ENCODE measurements at regions not wholly inside any gene's neighbourhood (a gene's known extent, or its start where the extent isn't known, plus 50 kb on each side); places are given as distances from the start of the nearest gene placed in this dataset.
"Not testable (repeated sequence)": the region's sequence is repeated elsewhere in the genome, so short reads cannot be mapped to it uniquely, and the experiment has no call there.

DNA sequence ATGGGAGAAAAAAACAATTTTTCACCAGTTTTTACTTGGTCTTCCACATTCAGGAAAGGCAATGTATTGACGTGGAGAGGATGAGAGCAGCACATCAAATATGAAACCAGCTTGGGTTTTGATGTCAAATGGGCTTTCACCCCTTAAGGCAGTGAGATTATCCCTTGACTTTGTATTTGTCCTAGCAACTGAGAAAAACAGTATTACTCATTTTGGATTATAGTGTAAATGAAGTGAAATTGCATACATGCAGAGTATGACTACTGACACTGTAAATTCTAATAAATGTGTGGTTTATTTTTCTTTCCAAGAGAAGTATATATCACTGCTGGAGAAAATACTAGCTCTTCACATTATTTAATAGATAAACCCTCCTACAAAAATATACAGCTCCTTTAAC, 863.6 kb upstream of the IGFBP7 start:
- Histone ChIP-seq H3K4me2 (ENCODE audit: low read length) (no peak overlapping the region), H3K4me1 (ENCODE audit: insufficient read depth, low read length, severe bottlenecking) (no peaks in the 10 kb centered on the region), H3K9me3 (ENCODE audit: low read length) (no peaks in the 10 kb centered on the region), H3K9ac (ENCODE audit: low read length) (no peak overlapping the region), H3K27ac (ENCODE audit: low read depth, low read length, poor library complexity, severe bottlenecking) (no peak overlapping the region), H2AFZ (ENCODE audit: low read length) (no peak overlapping the region), H4K20me1 (ENCODE audit: insufficient read depth, low read length) (no peaks in the 10 kb centered on the region), H3F3A (ENCODE audit: insufficient read depth, low read length) (no peaks in the 10 kb centered on the region), H3K79me2 (ENCODE audit: insufficient read depth, low read length) (no peaks in the 10 kb centered on the region), H3K36me3 (ENCODE audit: insufficient read depth, low read length) (no peaks in the 10 kb centered on the region), H3K27me3 (ENCODE audit: insufficient read depth, low read length) (no peaks in the 10 kb centered on the region), H3K9me2 (ENCODE audit: low read depth, low read length) (no peaks in the 10 kb centered on the region), H3K4me3 (ENCODE audit: low read depth, low read length, poor library complexity, severe bottlenecking) (no peak overlapping the region)
- TF ChIP-seq EZH2 (IDR thresholded peaks at IDR 0.05; ENCODE audit: borderline replicate concordance, low read length): no peak
- TF ChIP-seq, protein P1, sequence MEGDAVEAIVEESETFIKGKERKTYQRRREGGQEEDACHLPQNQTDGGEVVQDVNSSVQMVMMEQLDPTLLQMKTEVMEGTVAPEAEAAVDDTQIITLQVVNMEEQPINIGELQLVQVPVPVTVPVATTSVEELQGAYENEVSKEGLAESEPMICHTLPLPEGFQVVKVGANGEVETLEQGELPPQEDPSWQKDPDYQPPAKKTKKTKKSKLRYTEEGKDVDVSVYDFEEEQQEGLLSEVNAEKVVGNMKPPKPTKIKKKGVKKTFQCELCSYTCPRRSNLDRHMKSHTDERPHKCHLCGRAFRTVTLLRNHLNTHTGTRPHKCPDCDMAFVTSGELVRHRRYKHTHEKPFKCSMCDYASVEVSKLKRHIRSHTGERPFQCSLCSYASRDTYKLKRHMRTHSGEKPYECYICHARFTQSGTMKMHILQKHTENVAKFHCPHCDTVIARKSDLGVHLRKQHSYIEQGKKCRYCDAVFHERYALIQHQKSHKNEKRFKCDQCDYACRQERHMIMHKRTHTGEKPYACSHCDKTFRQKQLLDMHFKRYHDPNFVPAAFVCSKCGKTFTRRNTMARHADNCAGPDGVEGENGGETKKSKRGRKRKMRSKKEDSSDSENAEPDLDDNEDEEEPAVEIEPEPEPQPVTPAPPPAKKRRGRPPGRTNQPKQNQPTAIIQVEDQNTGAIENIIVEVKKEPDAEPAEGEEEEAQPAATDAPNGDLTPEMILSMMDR (IDR thresholded peaks at IDR 0.05; ENCODE audit: low read length): no peak

DNA sequence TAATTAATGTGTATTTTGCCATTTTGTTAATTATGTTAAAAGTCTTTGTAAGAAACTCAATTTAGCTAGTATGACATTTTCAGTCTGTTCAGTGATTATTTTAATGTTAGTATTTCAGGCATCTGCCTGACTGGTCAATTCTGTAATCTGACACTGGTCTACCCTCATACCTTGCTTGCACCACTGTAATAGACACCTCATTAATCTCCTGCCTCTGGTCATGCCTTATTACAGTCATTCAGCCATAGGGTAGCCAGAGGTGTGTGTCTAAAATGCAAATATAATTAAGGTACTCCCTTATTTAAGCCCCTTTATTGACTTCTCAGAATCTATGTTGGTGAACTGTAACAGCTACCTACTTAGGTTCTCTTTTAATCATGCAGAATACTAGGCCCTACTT, 861.1 kb upstream of the IGFBP7 start:
- H2AFZ ChIP-seq (ENCODE audit: low read length): no peak overlapping the region
- H3K4me2 ChIP-seq (ENCODE audit: low read length): no peak overlapping the region
- H3K79me2 ChIP-seq (ENCODE audit: insufficient read depth, low read length): no peaks in the 10 kb centered on the region
- no peak overlapping the region for H3K27ac ChIP-seq (ENCODE audit: low read depth, low read length, poor library complexity, severe bottlenecking)
- TF ChIP-seq, protein P1 (IDR thresholded peaks at IDR 0.05; ENCODE audit: low read length): no peak
- no peak for TF ChIP-seq EZH2 (IDR thresholded peaks at IDR 0.05; ENCODE audit: borderline replicate concordance, low read length)
- no peaks in the 10 kb centered on the region for H3K36me3 ChIP-seq (ENCODE audit: insufficient read depth, low read length)
- H3K4me3 ChIP-seq (ENCODE audit: low read depth, low read length, poor library complexity, severe bottlenecking): no peak overlapping the region
- no peaks in the 10 kb centered on the region for H3K9me2 ChIP-seq (ENCODE audit: low read depth, low read length)
- no peaks in the 10 kb centered on the region for H3K9me3 ChIP-seq (ENCODE audit: low read length)
- H3F3A ChIP-seq (ENCODE audit: insufficient read depth, low read length): no peaks in the 10 kb centered on the region
- no peaks in the 10 kb centered on the region for H3K27me3 ChIP-seq (ENCODE audit: insufficient read depth, low read length)
- H4K20me1 ChIP-seq (ENCODE audit: insufficient read depth, low read length): no peaks in the 10 kb centered on the region
- H3K9ac ChIP-seq (ENCODE audit: low read length): no peak overlapping the region
- H3K4me1 ChIP-seq (ENCODE audit: insufficient read depth, low read length, severe bottlenecking): no peaks in the 10 kb centered on the region

DNA sequence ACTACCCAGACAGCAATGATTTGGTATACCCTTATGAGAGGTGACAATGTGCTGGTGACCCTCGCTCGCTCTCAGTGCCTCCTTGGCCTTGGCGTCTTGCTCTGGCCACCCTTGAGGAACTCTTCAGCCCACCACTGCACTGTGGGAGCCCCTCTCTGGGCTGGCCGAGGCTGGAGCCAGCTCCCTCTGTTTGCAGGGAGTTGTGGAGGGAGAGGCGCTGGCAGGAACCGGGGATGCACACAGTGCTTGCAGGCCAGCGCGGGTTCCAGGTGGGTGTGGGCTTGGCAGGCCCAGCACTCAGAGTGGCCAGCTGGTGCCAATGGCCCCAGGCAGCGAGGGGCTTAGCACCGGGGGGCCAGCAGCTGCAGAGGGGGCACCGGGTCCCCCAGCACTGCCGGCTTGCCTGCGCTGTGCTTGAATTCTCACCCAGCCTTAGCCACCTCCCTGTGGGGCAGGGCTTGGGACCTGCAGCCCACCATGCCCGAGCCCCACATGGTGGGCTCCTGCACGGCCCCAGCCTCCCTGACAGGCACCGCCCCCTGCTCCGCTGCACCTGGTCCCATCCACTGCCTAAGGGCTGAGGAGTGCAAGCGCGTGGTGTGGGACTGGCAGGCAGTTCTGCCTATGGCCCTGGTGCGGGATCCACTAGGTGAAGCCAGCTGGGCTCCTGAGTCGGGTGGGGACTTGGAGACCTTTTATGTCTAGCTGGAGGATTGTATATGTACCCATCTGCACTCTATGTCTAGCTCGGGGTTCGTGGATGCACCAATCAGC, 857.0 kb upstream of the IGFBP7 start:
- Histone ChIP-seq H3K79me2 (ENCODE audit: insufficient read depth, low read length) (no peaks in the 10 kb centered on the region), H3K9ac (ENCODE audit: low read length) (no peak overlapping the region), H3F3A (ENCODE audit: insufficient read depth, low read length) (no peaks in the 10 kb centered on the region), H3K27me3 (ENCODE audit: insufficient read depth, low read length) (no peaks in the 10 kb centered on the region), H4K20me1 (ENCODE audit: insufficient read depth, low read length) (no peaks in the 10 kb centered on the region), H3K4me2 (ENCODE audit: low read length) (no peak overlapping the region), H2AFZ (ENCODE audit: low read length) (no peak overlapping the region), H3K27ac (ENCODE audit: low read depth, low read length, poor library complexity, severe bottlenecking) (no peak overlapping the region), H3K4me3 (ENCODE audit: low read depth, low read length, poor library complexity, severe bottlenecking) (no peak overlapping the region), H3K9me2 (ENCODE audit: low read depth, low read length) (no peaks in the 10 kb centered on the region), H3K4me1 (ENCODE audit: insufficient read depth, low read length, severe bottlenecking) (no peaks in the 10 kb centered on the region), H3K9me3 (ENCODE audit: low read length) (no peaks in the 10 kb centered on the region), H3K36me3 (ENCODE audit: insufficient read depth, low read length) (no peaks in the 10 kb centered on the region)
- TF ChIP-seq, protein P1 (IDR thresholded peaks at IDR 0.05; ENCODE audit: low read length): no peak
- no peak for TF ChIP-seq EZH2 (IDR thresholded peaks at IDR 0.05; ENCODE audit: borderline replicate concordance, low read length)

DNA sequence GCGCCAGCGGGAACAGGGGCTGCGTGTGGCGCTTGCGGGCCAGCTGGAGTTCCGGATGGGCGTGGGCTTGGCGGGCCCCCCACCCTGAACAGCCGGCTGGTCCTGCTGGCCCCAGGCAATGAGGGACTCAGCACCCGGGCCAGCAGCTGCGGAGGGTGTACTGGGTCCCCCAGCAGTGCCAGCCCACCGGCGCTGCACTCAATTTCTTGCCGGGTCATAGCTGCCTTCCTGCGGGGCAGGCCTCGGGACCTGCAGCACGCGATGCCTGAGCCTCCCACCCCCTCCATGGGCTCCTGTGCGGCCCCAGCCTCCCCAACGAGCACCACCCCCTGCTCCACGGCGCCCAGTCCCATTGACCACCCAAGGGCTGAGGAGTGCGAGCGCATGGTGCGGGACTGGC, 855.2 kb upstream of the IGFBP7 start:
- not testable (repeated sequence) for H3K9ac ChIP-seq (ENCODE audit: low read length); H3K79me2 ChIP-seq (ENCODE audit: insufficient read depth, low read length); H3K9me2 ChIP-seq (ENCODE audit: low read depth, low read length); H4K20me1 ChIP-seq (ENCODE audit: insufficient read depth, low read length); H3K9me3 ChIP-seq (ENCODE audit: low read length); H3F3A ChIP-seq (ENCODE audit: insufficient read depth, low read length); H3K4me2 ChIP-seq (ENCODE audit: low read length); H3K27me3 ChIP-seq (ENCODE audit: insufficient read depth, low read length); H2AFZ ChIP-seq (ENCODE audit: low read length); H3K27ac ChIP-seq (ENCODE audit: low read depth, low read length, poor library complexity, severe bottlenecking); H3K4me3 ChIP-seq (ENCODE audit: low read depth, low read length, poor library complexity, severe bottlenecking); H3K36me3 ChIP-seq (ENCODE audit: insufficient read depth, low read length); H3K4me1 ChIP-seq (ENCODE audit: insufficient read depth, low read length, severe bottlenecking)

All from OCI-LY1 (cell line).